ENCODE measurements at regions not wholly inside any gene's neighbourhood (a gene's known extent, or its start where the extent isn't known, plus 50 kb on each side); places are given as distances from the start of the nearest gene placed in this dataset.
"Not testable (repeated sequence)": the region's sequence is repeated elsewhere in the genome, so short reads cannot be mapped to it uniquely, and the experiment has no call there.

DNA sequence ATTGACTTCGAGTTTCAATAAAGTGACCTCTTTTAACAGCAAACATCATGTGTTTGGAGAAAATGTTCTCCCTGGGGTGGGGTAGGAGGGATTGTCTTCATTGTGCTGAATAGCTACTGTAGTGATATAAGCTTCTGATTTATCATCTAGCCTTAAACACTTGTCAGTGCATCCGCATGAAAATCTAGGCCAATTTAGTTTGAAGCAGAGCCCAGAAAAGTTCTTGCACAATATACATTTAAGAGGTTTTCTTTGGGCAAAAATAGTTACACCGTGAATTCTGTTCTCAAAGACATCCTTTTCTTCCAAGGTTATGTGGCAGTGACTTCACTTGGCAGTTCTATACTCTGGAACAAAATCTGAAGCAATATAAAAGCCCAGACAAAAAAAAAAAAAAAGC lies 136.0 kb upstream of the IFNG-AS1 start:
- DNase-seq: no peak

DNA sequence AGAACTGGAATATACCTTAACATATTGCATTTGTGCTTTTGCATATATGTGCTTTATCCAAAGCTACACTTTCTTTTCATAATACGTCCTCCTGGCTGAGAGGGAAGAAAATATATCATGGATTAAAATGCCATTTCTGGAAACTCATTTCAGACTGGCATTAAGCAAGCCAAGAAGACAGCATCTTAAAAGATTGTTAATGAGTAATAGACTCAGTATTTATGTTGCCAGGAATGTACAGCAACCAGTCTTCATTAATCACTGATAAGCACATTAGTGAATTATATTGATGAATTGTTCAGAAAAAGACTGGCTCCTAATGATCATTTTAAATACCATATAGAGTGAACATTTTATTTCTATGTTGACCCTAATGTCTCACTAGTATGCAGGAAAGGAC lies 134.9 kb upstream of the IFNG-AS1 start:
- DNase-seq: no peak

DNA sequence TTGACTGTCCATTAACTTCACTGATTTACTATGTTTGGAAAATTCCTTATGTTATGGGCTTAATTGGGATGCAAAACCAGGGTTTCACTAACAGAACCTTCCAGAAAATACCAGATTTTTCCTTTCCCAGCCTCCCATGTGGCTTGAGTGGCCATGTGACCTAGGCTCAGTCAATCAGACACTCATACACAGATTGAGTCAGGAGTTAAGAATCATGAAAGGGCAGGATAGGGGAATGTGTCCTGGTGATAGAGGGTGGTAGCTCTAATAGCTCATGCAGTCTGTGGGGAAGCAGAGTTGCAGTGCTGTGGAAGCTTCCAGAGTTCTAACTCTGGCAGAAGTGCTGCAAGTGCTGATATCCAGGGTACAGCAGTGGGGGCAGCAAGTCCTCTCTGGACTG lies 134.1 kb upstream of the IFNG-AS1 start:
- DNase-seq: no peak

DNA sequence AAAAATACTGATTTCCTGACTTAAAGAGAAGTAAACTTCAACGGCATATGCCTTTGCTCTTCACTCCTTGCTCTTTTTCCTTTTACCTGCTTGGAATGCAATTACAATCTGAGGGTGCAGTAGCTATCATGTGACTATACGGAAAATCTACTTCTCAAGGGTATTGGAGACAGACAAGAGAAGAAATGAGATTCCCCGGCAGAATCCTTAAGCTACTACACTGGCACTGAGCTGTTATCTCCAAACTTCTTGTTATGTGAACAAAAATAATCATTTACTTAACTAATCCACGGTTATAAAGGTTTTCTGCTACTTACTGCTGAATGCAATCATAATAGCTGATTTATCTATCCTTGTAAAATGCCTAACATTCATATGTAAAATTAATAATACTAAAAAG lies 118.0 kb upstream of the IFNG-AS1 start:
- DNase-seq: no peak

DNA sequence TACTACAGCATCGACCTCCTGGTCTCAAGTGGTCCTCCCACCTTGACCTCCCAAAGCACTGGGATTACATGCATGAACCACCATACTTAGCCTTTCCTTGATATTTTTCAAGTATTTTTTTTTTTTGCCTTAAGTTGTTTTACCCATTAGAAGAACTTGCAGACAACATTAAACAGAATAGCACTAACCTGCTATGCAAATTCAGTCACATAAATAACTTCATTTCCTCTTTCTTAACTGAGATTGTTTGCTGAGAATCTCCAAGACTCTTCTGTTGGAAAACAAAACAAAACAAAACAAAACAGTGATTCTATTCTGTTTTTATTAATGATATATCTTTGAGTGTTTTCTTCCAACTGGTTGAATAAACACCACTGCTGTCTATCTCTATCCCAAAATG lies 115.9 kb upstream of the IFNG-AS1 start:
- DNase-seq: no peak

DNA sequence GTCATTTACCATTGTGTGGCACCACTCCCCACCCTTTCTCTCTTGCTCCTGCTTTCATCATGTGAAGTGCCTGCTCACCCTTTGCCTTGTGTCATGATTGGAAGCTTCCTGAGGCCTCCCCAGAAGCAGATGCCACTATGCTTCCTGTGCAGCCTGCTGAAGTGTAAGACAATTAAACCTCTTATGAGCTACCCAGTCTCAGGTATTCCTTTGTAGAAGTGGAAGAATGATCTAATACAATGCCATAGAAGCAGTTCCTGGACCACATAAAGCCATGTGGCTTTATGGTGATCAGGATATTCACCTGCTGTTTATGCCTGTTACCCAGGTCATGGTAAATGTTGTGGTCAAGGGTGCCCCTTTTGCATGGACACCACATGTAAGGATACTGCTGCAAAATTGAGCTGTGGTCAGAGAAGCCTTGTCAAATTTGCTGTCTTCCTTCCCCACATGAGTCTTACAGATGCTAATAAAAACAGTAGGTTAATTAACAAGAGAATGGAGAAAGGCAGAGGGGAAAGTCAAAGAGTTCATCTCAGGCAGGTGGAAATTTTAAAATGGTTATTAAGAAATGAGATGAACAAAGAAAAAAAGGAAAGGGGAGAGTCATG lies 112.8 kb upstream of the IFNG-AS1 start:
- no peak for DNase-seq

DNA sequence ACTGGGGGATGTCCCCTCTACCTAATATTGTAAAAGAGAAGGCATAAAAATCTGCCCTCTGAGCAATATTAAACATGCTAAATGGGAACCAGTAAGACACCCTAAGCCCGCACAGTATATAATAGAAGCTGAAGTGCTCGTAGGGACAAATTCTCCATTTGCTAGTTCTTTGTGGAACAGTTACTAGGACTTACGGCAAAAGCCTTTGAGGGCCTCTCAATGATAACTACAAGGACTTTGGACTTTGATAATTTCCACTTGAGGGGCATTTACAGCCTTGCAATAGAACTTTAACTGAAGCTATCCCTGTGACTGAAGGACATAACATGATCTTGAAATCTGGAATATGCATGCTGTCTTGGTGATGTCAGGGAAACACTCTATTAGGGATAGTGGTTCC lies 111.5 kb upstream of the IFNG-AS1 start:
- no peak for DNase-seq

DNA sequence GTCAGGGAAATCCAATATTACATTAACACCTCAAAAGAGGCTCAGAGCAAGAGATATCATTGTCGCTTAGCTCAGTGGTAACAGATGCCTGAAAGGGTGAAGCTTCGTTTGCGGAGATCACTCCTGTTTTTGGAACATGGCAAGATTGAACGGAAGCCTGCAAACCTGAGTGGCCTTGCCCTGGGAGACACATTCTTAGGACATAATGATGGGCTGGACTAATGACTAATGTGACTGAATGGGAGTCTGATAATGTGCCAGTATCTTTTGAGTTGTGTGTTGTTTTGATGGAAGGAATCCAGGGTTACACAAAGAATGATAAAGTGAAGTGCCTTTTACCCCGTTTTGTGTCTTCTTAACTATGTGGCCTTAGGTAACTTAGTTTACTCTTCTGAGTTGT lies 109.3 kb upstream of the IFNG-AS1 start:
- no peak for DNase-seq

DNA sequence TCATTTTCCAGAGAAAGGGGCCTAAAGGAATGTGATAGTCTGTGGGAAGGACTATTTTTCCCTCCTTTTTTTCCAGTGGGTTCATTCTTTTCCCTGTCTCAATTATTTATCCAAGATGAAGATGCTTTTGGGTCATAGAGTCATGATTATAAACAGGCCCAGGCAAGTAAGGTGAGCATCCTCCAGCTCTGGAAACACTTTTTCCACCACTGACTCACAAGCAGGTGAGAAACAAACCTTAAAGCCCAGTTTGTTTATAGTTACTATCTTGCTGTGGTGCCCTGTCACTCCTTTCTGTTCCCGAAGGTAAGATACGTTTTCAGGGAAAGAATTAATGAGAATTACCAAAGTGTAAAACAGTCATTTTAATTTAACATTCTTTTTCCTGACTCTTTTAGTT lies 107.7 kb upstream of the IFNG-AS1 start:
- no peak for DNase-seq

DNA sequence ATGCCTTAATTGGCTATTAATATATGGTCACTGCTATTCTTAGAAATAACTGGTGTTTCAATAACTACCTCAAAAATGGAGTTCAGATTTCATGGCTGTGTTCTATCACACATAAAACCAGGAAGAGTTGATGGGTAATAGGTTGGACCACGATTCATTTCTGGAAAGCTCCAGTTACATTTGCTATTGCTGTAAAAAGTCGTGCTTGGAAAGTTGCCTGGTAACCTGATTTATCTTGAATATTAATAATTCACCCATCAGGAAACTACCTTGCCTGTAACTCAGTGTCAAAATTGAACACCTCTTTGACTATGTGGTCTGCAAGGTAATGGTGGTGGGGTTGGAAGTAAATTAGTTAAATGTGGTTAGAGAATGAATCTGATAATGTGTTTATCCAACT lies 104.7 kb upstream of the IFNG-AS1 start:
- DNase-seq: no peak

DNA sequence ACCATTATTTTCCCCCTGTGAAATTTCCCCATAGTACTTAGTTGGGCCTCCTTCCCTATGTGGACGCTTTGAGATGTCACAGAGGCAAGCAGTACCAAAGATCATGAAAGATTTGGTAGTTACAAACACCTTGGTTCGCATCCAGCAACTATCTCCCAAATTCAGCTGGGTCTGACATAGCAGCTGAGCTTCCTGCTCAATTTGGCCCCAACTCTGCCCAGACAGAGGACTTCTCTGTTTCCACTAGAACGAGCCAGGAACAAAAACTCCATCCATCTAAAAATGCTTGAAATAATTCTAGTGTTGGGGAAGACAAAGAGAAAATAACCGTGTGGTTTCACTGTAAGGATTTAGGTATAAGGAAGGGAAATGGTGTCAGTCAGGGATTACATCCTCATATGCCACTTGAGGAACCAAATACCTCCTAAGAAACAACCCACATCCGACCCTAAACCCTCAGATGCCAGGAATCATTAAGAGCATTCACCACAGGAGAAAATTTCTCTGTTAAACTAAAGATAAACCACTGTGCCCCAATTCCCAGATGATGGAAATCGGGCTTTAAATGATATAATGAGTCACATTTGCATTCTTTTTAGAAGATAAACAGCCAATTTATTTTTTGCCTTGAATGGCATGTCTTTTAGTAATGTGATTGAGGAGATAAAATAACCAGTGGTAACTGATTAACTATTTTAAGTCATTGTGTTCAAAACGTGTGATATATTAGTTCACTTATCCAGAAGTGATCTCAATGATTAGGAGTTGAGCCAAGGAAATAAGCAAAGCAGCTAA lies 103.7 kb upstream of the IFNG-AS1 start:
- no peak for DNase-seq

DNA sequence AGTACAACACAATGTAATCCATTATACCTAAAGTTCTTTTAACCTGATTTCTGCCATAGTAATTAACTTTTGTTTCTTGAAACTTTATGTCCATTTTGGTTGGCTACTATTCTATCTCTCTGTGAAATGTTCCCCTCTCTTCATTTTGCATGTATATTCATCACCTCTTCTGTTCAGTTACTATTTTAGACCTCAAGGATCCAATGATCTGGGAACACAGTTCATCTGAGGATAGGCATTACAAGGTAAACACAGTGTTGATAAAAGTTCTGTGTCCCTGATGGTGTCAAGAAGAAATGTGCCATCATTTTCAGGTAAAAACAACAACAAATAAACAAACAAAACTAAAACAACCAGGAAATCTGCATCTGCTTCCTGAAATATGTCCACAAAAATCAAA lies 102.2 kb upstream of the IFNG-AS1 start:
- no peak for DNase-seq

DNA sequence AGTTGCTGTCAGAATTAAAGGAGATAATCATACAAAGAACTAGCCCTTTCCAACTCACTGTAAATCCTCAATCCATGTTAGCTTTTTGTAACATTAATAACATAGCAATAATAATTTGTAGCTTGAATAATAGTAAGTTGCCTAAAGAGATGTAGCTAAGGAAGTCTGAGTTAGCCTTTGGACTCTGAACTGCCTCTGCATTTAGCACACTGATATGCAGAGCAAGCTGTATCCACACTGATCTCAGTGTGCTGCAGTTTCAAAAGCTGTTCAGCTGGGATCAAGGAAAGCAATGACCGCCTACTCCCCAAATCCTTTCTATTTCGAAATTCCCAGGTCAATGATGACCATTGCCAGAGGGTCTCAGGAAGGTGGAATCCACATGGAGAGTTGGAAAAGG lies 99.3 kb upstream of the IFNG-AS1 start:
- no peak for DNase-seq

DNA sequence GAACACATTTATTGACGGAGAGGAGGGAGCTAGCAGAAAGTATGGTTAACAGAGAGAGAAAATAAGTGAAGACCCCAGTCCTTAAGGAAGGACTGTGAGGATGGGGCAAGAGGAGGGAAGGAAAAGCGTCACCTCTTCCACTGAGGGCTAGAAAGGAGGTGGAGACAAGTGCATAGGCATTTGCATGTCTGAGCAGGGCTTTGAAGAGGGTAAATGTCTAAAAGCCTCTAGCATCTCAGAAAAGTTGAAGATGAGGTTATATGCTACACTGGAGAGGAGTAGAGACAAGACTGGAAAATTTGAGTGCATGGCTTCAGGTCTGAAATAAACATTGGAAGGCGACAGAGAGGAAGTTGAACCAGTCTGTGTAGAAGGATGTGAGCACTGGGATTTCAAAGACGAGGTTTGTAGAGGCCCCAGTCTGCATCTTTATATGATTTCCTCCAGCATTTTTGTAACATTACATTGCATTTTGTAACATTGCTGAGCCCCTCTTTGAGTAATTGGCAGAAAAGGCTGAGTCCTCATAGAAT lies 98.5 kb upstream of the IFNG-AS1 start:
- DNase-seq: no peak

DNA sequence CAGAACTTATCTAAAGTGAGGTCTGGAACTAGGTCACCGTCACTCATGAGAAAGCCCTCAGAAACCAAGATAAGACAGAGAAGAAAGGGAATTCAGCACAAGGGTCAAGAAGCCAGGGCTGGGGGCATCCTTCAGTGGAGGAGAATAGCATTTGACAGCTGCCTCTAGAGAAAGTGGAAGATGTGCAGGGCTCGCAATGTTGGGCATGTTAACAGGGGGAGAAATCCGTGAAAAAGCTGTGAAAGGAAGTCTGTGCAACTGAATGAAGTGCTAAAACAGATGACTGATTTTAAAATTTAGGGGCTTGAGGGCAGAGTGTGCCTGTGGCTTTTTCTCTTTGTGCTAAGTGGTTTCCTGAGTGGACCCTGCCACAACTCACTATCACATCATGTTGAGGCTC lies 97.7 kb upstream of the IFNG-AS1 start:
- no peak for DNase-seq

DNA sequence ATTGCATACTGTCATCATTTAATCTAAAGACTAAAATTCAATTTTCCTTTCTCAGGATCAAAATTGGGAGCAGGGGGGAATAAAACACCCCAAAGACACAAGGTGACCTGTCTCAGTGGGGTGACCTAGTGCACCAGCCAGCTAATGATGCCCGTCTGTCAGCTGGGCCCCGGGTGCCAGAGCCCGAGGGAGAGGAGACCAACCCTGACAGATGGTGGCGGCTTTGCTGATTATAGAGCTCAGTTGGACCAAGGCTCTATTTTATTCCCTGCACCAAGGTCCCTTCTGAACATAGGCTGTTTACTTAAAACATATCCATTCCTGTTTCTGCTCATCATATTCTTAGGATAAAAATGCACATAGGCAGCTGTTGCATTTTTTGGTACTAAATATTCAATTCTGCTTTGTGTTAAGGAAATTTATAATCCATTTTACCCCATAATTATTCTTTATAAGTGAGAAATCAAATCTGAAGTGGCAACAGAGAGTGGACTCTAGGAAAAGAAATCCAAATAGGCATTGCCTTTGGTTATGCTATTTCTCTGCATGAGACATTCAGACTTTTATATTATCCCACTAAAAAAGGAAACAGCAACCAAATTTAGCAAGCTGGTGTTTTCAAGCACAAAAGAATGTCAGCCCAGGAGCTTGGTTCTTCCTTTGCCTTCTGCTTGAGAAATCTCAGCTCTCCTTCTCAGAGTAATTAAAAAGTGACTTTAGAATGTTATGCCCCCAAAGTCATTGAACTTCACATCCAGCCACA lies 96.8 kb upstream of the IFNG-AS1 start:
- DNase-seq: no peak

DNA sequence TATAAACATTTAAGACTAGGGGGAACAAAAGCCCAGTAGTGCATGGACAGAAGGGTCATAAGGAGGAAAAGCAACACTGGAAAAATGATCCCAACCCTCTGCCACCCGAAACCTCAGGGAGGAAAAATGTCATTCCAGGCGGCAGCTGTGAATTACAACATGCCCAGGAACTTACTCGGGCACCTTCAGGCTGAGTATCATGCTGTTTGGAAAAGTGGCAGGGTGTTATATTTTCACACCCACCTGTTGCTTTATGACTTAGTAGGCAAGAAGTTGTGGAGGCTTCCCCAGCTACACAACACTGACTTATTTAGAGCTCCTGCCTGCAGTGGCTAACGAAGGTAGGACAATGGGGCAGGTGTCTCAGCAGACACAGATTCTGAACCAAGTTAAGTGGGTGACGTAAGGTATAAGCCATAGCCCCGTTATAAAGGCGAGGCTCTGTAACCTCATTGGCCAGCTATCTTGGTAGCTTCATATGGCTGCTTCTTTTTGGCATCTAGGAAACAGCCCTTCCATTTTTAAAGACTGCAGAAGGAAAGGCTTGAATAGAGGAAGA lies 96.1 kb upstream of the IFNG-AS1 start:
- no peak for DNase-seq

DNA sequence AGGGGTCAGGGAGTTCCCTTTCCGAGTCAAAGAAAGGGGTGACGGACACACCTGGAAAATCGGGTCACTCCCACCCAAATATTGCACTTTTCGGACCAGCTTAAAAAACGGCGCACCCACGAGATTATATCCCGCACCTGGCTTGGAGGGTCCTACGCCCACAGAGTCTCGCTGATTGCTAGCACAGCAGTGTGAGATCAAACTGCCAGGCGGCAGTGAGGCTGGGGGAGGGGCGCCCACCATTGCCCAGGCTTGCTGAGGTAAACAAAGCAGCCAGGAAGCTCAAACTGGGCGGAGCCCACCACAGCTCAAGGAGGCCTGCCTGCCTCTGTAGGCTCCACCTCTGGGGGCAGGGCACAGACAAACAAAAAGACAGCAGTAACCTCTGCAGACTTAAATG lies 88.8 kb upstream of the IFNG-AS1 start:
- not testable (repeated sequence) for DNase-seq

DNA sequence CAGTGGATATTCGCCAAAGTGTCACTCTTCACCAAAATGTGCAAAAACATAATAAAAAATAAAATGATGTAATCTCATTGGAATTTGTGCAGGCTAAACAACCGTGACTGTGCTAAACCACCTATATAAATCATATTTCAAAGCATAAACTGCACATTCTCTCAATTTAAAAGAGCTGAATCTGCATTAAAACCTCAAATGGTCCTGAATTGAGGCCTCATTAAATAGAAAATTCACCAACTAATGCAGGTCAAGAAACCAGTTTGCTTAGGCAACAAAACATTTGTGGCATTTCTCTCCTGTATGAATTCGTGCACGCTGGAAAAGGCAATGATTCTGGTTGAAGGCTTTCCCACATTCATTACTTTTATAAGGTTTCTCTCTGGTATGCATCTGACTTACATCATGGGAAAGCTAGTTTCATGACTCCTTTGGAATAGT lies 80.1 kb upstream of the IFNG-AS1 start:
- no peak for DNase-seq

DNA sequence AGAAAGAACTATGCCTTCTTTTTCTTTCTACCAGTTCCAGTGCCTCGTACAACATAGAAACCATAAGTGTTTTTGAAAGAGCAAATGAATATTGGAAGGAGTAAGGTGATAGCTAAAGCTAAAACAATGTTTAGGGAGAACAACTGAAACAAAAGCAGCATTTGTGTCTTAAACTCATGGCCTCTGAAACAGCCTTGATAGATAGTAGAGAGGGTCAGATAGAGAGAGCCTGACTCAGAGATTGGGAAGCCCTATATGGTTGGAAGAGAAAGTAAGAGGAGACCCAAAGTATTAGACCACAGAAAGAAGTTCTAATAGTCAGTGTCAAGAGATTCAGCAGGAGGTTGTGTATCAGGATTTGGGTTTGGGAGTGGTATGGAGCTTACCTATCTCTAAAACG lies 79.6 kb upstream of the IFNG-AS1 start:
- no peak for DNase-seq

DNA sequence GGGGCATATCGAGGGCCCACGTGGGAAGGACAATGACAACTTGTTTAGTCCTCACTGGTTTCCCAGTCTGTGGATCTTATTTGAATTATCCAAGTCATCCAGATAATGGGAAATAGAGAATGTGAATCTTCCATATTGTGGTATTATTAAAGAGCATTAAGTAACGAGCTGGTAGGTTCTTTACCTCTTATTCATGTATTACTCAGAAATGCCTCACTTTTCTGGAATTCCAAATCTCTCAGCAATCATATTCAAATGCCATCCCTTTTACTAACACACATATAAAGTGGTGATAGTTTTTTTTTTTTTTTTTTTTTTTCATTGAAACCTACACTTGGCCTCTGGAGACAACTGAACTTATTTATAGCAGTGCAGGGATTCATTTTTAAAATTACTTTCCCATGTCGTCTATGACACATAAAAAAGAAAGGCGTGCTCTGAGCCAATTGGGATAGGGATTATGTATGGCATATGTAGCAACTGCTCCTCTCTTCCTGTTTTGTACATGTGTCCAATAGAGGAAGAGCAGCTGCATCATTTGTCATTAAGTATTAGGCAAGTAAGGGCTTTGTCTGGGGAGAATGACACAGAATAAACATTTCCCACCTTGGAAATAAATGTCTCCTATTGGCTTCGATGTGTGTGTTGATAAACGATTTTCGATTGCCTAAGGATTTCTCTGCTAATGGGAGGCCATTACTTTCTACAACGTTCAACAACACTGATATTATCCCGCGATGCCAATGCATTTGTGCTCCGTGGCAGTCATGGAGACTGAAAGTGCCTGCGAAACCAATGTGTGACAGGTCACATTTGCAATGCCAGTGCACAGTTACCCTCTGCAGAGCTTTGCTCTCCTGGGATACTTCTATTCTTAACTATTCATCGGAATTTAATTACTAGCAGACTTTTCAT lies 78.6 kb upstream of the IFNG-AS1 start:
- no peak for DNase-seq

DNA sequence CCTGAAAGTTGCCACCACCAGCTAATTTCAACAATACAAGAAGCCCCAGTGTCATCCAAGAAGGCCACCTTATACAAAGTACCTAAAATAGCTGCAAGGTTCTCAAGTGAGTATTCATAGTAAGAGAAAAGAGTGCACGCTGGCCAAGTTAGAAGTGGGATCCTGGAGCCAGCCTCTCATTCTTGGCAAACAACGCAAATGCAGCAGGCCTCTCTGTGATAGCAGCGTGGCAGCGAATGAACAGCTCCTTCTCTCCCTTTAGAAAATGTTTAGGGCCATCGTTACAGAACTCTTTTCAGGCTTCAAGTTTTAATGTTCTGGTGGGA lies 78.0 kb upstream of the IFNG-AS1 start:
- DNase-seq: no peak

DNA sequence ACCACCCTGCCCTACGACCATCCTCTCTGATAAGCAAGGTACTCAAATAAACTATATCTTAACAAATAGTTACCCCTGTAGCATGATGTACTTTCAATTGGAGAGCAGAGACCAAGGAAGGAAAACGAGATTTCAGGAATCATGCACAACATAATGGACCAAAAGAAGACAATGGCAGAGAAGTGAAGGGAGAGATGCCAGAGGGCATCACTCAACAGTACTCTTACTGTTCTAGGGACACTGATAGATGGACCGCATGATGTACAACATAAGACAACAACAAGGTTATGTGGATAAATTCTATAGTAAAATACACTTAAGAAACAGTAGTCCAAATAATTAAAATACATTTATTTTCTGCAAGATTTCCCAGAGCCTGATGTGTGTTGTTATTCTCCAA lies 77.5 kb upstream of the IFNG-AS1 start:
- no peak for DNase-seq

Measured in CD4-positive, alpha-beta T cell treated with Interleukin-15 for 1 hour (primary cell).